ENCODE measurements at regions not wholly inside any gene's neighbourhood (a gene's known extent, or its start where the extent isn't known, plus 50 kb on each side); places are given as distances from the start of the nearest gene placed in this dataset.

GRCh38 chr1:222096476-222096772, 354.5 kb upstream of the DUSP10 start:
- no peak for DNase-seq

DNA sequence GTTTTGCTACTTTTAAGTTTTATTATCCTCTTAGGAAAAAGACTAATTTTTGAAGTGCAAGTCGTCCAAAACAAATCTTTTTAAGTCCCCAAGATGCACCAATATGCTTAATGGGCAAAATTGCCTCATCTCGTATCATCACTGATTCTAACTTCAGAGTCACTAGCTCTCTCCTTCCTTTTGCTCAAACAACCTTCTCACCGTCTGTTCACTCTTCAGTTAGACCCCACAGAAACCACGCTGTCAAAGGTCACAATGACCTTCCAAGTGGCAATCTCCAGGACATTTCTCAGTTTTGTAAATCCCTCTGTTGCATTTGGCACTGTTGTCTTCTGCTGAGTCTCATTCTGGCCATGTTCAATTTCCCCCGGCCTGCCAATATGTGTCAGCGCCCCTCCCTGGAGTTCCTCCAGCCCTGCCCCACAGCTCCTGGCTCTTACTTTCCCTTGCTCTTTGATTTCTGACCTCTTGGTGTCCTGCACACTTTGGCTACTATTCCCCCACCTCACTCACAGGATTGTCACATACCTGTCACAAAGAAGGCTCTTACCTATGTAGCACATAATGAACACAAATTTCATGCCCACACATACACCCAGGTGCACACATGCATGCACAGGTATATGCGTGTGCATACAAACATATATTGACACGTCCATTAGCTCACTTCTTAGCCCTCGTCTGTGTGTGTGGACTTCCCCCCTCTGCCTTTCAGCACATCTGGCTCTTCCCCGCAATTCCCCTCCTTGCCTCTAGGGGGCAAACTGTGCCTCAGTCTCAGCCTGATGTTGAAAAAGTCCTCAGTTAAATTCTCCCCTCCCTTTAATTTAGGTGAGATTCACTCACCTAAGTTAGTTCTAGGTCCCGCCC, 354.0 kb upstream of the DUSP10 start:
- no peak for DNase-seq

DNA sequence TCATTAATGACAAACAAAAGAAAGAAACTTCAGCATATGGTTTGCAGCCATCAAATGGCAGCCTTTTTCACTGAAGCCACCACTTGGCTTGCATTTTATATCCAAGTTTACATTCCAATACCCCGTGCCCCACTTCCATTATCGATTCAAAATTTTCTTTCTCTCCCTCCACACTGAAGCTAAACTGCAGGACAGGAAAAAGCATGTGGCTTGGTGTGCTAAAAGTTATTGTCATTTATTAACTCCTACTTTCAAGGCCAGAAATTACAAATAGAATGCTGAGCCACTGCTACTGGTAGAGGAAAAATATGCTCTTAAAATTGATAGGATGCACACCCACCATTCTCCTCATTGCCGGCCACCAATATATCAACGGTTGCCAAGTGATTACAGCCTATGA, 351.6 kb upstream of the DUSP10 start:
- no peak for DNase-seq

GRCh38 chr1:222090103-222090502, 348.2 kb upstream of the DUSP10 start:
- no peak for DNase-seq

GRCh38 chr1:222087221-222087920, 345.5 kb upstream of the DUSP10 start:
- DNase-seq, result no peak

DNA sequence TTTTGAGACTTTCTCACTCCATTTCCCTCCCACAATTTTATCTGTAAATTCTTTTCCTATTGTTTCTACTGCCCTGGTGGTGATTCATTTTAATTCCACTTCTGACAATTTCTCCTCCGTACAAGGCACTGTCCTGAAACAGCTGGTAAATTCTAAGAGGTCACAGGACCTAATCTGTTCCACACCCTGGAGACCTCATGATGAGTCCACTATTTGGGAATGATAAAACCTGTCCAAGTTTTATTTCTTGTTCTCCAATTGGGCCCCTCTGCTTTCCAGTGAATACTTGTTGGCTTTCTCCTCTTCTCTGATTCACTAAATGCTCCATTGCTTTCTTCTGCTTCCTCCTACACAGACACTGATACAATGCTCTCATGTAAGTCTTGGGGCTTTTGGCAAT, 343.1 kb upstream of the DUSP10 start:
- no peak for DNase-seq

- no peak for DNase-seq
Observed at GRCh38 chr1:222084048-222084447, 342.2 kb upstream of the DUSP10 start.

- no peak for DNase-seq
Observed at GRCh38 chr1:222081859-222082258, 340.0 kb upstream of the DUSP10 start.

- DNase-seq, result no peak
Observed at GRCh38 chr1:222079566-222079965, 337.7 kb upstream of the DUSP10 start.

GRCh38 chr1:222077206-222077605, 335.3 kb upstream of the DUSP10 start:
- no peak for DNase-seq

GRCh38 chr1:222074317-222074716, 332.4 kb upstream of the DUSP10 start:
- no peak for DNase-seq

- no peak for DNase-seq
Observed at GRCh38 chr1:222073307-222073995, 331.6 kb upstream of the DUSP10 start.

GRCh38 chr1:222071387-222071786, 329.5 kb upstream of the DUSP10 start:
- DNase-seq, result no peak

DNA sequence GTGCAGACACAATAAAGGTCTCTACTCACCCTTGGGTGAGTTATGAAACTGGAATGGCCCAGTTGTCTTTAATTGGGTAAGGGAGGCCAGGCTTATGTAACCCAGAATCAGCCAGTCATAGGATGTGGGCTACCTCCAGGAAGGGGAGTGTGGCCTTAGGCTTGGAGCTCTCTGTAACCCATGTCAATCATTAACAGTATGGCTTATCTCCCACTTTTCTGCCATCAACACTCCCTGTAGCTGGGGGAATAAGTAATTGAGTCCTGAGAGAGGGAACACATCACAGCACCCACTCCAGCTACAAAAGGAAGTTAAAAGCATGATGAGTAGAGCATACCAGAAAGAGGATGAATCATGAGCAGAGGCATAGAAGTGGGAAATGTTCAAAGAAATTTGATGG, 327.0 kb upstream of the DUSP10 start:
- DNase-seq, result no peak

GRCh38 chr1:222068101-222068500, 326.2 kb upstream of the DUSP10 start:
- no peak for DNase-seq

DNA sequence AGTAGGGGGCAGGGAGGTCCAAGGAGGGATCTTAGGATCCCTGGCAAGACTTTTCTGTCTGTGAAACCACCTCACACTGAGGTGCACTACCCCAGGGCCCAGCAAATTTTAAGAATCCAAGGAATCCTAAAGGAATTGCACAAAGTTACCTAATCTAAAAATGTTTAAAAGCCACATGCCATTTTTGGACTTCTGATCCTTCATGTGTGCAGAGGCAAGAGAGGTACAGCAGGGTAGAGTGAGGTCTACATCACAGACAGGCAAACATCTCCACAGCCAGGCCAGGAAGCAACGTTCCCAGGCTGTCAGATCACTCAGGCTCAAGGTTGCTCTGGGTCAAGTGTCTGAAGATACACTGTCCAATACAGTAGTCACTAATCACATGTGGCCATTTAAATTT, 324.6 kb upstream of the DUSP10 start:
- DNase-seq, result no peak

DNA sequence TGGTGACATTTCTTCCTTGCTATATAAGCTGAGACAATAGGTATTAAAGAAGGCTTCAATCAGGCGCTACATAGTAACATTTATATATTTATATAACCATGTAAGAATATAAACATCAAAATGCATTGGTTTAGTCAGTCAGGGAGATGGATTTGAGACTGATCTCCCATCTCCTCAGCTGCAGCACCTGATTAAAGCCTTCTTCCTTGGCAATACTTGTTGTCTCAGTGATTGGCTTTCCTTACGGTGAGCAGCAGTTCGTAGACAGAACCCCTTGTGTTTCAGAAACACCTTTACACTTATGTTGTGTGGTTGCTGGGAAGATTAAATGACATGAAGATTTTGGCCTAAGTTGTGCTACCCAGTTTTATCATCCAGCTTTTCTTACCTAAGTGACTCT, 323.3 kb upstream of the DUSP10 start:
- no peak for DNase-seq

GRCh38 chr1:222064388-222065211, 322.7 kb upstream of the DUSP10 start:
- DNase-seq, result no peak

DNA sequence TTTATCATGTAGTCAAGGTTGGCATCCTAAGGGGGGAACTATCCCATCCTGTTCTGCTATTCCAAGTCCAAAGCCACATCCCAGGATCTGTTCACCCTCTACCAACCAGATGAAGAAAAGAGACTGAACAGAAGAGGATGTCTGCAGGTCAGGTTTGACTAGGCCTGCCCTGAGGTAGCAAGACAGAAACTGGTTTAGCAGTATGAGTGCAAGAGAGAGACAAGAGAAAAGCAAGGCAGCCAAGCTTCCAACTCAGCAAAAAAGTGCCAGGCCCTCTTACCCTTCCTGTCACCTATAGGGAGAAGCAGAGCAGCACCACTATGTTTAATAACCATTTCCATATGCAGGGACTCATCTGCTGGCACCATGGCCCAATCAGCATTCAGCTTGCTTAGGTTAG, 320.8 kb upstream of the DUSP10 start:
- no peak for DNase-seq

GRCh38 chr1:222061711-222062359, 319.9 kb upstream of the DUSP10 start:
- no peak for DNase-seq

DNA sequence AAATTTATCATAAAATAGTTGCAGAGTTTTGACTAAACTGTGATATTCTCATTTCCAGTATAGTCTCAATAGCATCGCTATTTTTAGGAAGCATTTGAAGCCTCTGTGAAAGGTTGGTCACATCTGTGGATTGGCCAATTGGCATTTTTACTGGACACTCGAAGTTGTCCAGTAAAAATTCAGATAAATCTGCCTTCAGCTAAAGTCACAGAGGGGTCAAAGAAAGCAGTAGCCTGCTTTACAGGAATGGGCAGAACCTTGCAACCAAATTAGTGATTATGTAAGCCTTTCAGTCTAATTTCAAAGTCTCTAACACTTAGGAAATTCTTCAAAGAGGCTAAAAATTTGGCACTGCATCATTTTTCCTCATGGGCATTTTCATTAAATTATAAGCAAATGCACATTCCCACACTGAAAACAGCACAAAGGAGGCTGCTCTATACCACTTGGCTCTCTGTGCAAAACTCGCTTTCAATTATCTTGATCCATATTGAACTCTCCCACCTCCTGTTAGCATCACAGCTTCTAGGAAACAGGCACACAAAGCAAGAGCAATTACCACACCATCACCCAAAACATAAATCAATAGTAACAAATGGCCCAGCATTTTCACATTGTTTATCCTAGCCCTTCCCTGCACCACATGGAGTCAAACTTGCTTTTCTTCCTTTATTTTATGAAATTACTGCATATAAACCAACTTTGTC, 318.5 kb upstream of the DUSP10 start:
- no peak for DNase-seq

DNA sequence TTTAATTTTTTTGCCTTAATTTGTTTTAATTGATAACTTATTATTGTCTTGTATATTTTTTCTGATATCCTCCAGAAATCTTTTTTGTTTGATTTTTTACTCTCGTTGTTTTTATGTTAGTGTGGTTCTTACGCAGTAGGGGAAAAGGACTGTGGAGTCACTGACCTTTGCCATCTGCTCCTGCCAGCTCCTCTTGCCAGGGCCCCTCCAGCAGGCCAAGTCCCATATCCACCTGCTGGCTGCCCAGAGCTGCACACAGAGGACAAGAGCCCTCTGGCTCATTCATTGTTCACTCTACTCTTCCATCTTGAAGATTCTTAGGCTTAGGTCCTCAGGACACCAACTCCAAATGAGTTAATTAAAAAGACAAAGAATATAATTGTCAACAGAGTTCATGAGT, 316.4 kb upstream of the DUSP10 start:
- DNase-seq, result no peak

All from NCI-H1694 (cell line).